CD4-positive, alpha-beta T cell treated with Interleukin-6 at 100 ng/mL for 8 hours (primary cell): ENCODE measurements at regions not wholly inside any gene's neighbourhood (a gene's known extent, or its start where the extent isn't known, plus 50 kb on each side); places are given as distances from the start of the nearest gene placed in this dataset.

ENCODE experiments used
- DNase-seq: peaks from one replicate; pipeline ENCODE4 v3.0.0-alpha.2; 2020; ENCODE audit warnings: mixed read lengths, low spot score

DNA sequence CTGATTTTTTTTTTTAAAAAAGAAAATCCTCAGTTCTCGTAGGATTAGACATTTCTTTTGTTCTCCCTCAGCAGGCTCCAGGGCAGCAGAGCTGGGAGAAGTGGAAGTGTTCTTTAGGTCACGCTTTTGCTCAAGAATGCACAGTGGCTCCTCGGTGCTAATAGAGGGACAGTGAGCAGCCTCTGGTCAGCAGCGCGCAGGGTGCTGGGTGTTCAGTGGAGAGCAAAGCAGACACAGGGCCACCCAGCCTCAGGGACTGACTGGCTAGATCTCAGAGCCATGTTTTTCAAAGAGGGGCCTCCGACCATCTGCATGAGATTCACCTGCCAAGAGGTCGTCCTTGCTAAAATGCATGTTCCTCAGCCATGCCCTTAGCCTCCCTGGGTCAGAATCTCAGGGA lies 218.8 kb downstream of the HAUS1 start:
- DNase-seq, result no peak

DNA sequence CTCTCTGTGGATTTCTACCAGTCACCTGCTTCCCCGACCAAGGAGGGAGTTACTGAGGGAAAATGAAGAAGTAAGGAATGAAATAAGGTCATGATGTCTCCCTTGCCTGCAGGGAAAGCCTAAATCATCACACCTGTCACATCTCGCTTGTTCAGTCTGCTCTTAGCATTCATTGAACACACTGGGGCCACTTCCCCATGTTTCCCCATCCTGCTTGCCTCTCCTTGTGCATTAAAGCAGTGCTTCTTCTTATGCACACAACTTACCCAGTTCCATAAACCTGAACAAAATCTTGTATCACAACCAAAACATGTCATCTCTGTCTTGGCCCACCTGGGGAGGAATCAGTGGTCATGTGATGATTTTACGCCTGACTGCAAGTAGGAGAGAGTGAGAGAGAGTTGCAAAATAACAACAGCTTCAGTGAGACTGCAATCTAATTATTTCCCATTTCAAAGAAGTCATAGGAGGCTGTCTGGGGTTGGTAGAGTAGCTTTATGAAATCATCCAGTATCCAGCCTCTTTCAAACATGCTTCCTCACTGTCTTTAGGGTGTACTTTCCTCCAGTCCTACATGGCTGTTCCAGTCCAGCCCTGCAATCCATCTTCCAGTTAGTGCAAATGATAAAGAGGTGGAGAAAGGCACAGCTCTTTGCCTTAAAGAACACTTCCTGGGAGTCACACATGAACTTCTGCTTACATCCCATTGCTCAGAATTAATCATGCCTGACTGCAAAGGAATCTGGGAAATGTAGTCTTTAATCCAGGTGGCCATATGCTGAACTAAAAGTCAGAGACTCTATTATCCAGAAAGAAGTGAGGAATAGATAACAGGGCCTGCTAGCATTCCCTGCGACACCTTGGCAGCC lies 220.1 kb downstream of the HAUS1 start:
- DNase-seq, result no peak

DNA sequence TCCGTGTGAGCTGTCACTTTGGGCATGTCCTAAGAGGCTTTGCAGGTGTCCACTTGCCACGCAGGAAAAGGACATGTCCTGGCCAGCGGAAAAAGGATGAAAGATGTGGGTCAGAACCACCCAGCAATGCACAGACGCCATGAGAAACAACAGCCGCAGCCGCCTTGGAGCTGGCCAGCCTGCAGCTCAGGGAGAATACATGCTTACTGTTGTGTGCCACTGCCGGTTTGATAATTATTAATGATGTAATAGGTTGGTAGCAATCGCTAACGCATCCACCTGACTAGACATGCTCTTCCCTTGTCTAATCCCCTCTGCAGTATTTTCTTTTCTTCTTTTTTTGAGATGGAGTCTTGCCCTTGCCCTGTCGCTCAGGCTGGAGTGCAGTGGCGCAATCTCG lies 221.7 kb downstream of the HAUS1 start:
- DNase-seq, result no peak

DNA sequence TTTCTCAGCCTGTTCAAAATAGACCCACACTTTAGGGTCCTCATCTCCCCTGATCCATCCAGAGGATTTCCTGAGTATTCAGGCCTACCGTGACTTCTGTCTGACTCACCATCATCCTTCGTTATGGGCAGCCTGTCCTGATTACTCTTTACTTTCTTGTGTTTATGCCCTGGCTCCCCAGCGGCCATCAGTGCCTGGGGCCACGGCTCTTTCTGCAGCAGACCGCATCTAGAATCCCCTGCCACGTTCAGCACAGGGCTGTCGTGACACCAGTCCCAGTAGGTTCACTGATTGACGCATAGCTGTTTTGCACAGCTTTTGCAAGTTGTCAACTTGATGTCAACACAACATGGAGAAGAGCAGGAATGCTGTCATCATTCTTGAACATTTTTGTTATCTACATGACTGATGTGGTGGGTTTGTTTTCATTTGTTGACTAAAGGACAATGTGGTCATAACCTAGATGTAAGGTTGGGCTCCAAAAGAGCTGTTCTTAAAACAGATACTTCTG lies 225.6 kb downstream of the HAUS1 start:
- no peak for DNase-seq

DNA sequence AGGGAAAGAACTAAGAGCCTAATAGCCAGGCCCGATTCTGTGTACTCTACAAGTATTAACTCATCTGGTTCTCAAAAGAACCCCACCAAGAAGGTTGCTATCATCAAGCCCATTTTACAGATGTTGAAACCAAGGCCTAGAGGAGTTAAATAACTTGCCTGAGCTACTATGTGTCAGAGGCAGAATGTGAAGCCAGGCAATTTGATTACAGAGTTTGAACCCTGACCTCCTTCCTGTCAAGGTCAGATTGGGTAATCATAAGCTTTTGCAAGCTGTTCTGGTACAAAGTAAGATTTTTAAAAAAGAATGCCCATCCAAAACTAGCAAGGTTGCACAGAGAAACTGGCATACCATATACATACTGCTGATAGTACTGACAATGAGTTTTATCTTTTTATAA lies 227.1 kb downstream of the HAUS1 start:
- no peak for DNase-seq

DNA sequence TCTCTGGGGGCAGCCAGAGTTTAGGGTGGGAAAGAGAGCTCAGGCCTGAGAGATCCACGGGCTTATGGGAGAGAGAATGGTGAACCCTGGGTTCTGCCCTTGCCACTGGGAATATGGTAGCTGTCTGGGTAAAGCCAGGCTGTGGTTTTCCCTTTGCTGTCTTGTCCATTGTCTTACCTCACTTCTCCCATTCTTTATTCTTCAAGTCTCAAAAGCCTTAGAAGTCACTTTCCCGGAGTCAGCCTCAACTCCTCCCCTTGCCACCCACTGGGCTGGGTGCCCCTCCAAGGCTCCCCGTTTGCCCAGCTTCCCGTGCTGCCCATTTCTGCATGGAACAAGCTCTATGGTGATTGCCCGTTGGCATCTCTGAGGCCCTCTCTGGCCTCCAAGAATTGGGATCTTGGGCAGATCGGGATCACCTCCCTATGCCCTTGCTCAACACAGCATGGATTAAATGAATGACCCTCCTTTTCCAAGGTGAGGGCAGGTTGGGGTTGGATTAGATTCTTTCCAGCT lies 228.2 kb downstream of the HAUS1 start:
- DNase-seq, result no peak

DNA sequence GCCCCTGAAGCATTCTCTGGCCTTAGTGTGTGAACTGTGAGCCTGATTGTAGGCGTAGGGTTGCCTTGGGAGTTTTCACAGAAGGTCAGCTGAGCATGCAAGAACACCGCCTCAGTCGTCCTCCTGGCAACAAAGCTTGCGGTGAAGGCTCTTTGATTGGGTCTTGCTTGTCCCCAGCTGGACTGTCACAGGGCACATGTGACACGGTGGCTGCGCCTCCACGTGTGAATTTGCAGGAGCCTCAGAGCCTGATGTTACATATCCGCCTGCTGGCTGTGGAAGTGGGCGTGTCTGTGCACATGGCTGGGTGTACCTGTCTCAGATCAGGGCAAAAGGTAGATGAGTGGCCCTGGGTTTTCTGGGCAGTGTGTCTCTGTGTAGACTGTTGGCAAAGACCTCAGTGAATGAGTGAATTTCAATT lies 228.7 kb downstream of the HAUS1 start:
- no peak for DNase-seq

DNA sequence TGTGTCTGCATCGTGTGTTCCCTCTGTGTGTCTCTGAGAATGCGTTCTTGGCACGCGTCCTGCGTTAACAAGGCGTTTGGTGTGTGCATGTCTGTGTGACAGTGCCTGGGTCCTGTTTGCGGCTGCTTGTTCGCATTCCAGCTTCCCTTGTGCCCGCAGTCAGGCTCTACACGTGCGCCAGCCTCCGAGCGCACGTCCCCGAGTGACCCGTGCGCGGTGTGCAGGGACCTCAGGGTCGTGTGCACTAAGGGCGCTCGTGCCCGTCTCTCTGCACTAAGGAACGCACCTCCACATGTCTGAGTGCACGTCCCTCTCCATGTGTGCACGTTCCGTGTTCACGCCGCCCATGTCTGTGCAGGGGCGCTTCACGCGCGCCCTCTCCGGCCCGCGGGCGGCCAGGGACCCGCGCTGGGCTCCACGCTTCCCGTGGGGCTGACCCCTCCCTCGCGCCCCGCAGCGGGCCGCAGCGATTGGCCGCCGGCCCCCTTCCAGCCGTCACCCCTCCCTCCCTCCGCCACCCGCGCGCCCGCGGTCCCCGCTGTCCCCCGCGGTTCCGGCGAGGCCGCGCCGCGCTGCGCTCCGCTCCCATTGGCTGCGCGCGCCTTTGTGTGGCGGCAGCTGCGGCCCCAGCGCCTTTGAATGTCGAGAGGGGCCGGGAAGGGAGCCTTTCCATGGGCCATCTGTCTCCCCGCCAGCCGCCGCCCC lies 229.4 kb downstream of the HAUS1 start:
- no peak for DNase-seq

DNA sequence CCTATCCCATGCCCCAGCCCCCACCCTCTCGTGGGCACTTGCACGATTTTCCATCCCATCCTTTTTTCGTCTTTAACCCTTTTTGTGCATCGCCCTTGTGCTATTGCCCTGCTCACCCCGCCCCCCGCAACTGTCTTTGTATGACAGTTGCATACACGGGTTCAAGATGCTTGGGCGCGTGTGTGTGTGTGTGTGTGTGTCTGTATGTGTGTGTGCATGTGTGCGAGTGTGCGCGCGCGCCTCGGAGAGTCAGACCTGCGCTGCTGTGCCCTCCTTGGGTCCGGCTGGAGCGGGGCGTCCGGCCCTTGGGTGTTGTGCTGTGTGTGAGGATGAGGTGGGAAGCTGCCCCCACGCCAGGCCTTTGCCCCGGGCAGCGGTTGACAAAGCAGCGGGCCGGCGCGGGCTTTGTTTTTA lies 230.7 kb downstream of the HAUS1 start:
- no peak for DNase-seq

DNA sequence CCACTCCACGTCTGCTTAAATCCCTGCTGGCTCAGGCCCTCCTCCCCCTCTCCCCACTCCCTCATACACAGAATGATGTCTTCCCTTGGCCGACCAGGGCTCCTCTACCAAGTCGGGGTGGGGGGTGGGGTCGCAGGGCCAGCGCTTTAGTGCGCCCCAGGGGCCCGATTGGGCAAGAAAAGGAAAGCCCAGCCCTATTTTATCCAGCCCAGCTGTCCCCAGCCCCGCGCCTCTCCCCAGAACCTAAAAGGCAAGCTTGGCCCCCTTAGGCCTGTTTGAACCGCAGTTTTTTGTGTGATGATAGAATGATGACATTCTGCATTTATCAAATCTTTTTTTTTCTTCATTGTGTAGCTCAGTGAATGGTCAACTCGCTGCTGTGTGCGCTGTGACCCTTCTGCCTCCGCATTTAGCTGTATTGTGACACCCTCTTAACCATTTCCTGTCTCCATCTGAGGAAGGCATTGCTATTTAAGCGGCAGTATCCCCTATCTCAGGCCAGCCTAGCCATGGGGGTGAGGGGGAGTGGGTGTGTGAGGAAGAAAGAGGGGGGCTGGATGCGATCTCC lies 231.4 kb downstream of the HAUS1 start:
- DNase-seq, result no peak

DNA sequence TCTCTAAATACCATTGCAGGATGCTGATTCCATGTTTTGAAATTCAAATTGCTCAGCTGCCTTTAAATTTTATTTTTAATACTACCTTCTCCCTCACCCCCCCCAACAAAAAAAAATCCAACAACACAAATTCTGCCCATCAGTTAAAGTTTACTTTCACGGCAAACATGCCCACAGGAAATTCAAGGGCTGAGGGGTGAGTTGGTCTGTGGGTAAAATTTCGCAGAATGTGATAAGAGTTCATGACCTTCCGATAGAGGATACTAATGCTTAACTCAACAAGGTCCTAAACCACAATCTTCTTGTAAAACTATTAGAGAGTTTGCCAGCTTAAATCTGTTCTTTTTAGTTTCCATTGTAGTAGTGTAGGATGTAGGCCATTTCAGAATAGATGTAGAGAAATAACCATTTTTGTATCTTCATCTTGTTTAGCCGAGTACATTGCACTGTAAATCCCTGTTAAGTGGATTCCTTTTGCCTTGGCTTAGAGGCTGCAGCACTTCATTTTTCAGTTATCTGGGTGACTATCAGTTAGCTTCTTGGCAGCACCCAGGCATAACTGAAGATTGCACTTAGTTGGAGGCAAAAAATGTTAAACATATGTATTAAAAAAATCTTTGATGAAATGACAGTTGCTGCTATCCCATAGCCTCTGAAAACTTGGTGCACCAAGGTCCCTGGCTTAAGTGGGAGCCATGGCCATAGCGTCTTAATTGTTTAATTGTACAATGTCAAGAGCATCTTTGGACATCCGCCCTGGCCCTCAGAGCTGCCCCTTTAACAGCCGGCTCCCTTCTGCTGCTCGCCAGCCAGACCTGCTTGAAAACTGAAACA lies 232.3 kb downstream of the HAUS1 start:
- DNase-seq, result no peak

DNA sequence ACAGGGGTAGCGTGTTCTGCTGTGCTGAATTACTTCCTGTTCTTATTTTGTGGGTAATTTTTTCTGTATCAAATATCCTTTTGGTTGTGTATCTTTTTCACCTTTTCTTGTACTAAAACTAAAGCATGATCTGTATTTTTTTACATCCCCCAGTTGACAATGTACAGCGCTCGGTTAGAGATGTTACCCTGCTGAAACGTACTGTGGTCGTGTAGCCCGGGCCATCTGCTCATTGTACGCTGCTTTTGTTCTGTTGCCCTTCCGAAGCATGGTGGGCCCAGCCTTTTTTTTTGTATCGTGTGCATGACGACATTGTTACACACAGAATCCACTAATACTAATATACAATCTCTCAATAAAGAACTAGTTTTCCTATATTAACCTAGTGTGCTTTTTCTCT lies 233.1 kb downstream of the HAUS1 start:
- no peak for DNase-seq

DNA sequence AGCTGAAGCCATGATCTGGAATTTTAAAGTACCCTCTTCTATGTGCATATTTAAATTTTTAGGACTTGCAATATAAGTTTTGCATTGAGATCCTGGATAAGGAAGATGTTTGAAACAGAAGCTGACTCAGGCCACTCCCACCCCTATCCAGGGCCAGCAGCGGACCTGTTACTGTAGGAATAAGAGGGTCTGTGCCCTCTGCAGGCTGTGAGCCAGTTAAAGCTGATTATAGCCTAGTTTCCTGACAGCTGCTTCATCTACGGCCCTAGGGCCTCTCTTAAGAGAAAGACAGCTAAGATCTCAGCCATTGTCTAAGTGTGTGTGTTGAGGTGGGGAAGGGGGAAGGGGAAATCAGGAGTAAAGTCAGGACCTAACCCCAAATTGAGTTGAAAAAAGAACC lies 234.0 kb downstream of the HAUS1 start:
- no peak for DNase-seq

DNA sequence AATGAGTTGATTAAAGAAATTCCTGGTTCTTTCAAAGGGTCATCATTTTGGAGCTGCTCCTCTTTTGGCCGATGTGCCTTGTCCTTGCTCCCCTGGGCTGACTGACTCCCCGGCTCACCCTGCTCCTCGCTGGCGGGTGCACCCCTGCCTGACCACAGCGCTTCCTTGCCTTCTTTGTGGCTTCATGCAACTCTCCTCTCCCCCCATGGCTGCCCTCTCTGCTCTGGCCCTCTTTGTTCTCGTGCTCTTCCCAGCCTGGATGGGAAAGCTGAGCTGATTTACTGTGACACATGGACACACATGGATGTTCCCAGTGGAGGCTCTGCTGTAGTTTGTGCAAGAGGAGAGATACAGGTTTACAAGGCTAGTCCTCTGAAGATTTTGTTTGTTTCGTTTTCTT lies 234.6 kb downstream of the HAUS1 start:
- DNase-seq, result no peak

DNA sequence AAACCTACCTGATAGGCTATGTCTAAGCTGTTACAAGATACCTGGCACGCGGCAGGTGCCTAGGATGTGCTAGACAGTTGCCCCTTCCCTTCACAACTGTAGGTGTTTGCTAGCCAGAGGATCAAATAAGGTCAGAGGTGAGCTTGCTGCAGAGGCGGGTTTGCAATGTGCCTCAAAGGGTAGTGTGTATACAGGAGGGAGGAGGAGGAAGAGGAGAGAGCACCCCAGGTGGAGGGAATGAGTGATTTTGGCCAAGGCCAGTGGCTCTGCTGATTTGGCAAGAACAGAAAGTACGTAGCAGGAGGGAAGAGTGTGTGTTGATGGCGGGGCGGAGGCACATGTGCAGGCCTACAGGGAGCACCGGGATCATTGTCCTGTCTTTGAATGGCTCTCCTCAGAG lies 236.5 kb downstream of the HAUS1 start:
- DNase-seq, result no peak

DNA sequence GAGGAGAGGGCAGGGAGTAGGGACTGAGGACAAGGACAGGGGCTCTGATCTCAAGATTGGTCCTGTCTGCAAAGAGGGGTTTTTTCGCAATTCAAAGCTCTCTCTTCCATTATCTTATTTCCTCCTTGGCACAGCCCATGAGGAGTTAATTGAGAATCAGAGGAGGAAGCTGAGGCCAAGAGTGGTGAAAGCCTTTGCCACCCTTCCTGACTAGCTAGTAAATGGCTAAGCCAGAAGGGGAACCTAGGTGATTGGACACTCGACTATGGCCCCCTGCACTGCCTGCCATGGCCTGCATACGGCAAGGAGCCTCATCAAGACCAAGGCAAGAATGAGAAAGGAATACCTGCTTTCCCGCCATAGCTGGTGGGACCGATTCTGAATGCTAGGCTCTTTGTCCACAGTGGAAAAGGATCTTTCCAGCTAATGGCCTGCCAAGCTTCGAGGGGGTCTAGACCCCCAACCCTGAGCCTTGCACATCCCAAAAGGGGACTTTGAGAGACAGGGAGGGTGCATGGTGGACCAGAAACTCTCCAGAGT lies 237.9 kb downstream of the HAUS1 start:
- DNase-seq, result no peak

DNA sequence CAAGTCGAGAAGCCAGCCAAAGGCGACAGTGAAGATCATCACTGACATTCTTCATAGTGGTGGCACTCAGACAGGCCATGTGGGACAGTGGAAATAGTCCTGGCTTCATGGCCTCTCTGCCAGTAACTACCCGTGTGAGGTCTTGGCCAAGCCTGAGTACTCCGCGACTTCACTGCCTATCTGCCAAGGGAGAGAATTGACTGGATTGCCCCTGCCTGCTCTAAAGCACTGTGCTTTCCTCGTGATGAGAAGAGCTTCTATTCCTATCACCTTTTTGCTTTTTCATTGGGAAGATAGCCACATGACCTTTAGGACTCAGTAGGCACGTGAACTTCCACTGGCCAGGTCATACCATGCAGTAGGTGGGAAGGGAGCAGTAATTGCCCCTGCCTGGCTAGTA lies 239.3 kb downstream of the HAUS1 start:
- DNase-seq, result no peak

DNA sequence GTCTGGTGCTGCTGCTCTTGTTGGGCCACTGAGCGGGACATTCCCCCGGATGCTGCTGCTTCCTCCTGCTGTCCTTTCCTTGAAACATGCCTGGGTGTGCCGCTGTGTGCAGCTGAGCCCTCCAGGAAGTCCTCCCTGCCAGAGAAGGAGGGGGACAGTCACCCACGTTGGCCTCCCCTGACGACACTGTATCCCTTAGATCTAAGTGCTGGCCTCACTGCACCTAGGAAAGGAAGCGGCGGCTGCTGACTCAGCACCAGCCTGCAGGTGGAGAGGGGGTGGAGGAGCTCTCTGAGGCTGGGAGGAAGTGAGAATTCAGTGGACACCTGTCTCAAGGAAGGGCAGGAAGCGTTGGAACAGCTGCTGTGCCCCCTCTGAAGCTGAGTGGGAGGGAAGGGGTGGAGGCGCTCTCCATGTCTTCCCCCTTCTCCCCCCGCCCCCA lies 239.8 kb downstream of the HAUS1 start:
- peak; percentile 51 for DNase-seq

DNA sequence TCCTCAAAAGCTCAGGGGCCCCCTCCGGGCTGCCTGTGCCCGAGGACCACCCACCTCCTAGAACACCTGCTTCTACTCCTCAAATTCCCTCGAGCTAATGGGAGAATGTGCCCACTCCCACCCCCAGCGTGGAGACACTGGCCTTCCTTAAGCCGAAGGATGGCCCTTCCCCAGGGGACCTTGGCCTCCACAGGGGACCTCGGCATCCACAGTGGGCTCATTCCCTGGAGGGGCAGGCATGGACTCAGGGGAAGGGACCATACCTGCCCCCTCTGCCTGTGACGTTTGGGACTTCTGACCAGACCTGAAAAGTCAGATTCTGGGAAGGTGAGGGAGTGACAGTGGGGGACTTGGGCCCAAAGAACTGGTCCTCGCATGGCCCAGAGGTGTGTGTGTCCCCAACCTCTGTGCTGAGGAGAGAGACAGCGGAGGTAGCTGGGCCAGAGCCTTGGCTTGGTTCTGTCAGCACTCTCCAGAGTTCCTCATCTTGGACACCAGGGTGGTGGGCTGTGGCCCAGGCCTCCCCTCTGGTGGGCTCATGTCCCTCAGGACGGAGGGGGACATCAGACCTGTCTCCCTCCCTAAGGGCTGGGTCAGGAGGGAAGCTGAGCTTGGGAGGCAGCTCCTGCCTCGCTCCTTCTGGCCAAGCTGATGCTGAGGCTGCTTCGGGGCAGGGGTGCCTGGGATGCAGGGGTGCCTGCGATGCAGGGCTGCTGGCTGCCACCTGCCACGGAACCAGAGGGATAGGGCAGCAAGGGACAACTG lies 240.4 kb downstream of the HAUS1 start:
- no peak for DNase-seq

DNA sequence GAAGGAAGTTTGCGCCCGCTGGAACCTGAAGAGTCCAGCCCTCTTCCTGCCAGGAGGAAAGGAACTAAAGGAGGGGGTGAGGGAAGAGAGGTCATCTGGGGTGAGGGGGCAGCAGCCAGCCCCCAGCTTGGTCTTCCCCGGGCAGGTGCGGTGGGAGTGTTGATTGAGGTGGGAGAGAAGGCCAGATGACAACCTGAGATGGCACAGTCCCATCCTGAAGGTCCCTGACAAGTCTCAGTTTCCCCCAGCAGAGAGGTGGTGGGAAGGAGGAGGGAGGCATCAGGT lies 240.9 kb downstream of the HAUS1 start:
- DNase-seq, result no peak

DNA sequence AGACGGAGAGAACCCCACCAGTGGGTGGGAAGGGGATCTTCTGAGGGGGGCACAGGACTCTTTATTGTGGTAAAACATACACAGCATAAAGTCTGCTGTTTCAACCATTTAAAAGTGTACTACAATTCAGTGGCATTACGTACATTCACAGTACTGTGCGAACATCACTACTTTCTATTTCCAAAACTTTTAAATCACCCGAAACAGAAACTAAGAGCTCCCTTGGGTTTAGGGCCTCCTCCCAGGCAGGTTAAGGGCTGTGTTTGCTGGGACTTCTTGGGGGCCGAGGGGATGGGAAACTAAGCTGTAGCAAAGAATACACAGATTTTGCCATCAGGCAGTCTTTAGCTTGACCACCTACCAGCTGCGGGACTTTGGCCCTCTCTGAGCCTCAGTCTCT lies 242.0 kb downstream of the HAUS1 start:
- DNase-seq, result no peak
